ENCODE measurements at regions not wholly inside any gene's neighbourhood (a gene's known extent, or its start where the extent isn't known, plus 50 kb on each side); places are given as distances from the start of the nearest gene placed in this dataset.
A peak's percentile ranks its signal among the peaks of the same experiment; 100 is the strongest.
"Not testable (repeated sequence)": the region's sequence is repeated elsewhere in the genome, so short reads cannot be mapped to it uniquely, and the experiment has no call there.

DNA sequence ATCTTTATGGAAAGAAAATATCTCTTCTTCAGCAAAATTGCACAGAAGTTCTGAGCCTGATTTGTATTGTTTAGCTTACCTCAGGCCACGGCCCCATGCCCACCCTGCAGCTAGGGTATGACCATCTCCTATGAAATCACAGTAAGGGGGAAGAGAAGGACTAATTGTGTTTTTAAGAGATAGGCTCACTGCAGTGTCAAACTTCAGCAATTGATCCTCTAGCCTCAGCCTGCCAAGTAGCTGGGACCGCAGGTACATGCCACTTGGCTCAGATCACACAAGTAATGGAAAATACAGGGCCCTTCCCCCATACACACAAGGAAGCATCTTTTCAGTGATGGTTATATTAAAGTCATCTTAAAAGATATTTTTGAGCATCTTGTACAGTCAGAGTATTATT is 60.0 kb downstream of the DMAC1 start:
- DNase-seq, result no peak

DNA sequence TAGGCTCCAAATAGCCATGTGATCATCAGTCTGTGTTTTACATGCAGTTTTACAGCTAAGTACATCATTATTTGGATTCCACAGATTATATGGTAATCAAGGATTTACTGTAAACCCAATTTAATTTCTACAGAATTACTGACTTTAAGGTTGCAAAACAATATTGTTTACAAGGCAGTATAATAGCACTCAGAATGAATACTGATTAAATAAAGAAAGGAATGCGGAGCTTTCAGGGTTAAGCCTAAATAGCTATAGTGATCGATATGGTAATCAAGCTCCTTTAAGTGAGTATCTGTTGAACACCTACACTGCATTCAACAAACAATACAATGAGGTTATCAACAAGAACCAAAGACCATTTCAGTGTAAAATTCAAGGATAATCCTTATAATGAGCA is 64.3 kb downstream of the DMAC1 start:
- no peak for DNase-seq

DNA sequence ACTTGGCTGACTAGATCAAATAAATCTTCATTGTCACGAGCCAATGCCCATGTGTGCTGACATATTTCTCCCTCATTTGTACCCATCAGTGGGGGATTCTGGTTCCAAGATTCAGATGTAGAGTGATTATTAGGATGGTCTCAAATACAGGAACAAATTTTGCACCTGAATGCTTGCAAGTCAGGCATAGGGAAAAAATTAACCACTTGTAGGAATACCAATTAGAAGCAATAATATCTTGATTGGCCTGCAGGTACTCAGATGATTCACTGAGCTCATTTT is 69.5 kb downstream of the DMAC1 start:
- no peak for DNase-seq

DNA sequence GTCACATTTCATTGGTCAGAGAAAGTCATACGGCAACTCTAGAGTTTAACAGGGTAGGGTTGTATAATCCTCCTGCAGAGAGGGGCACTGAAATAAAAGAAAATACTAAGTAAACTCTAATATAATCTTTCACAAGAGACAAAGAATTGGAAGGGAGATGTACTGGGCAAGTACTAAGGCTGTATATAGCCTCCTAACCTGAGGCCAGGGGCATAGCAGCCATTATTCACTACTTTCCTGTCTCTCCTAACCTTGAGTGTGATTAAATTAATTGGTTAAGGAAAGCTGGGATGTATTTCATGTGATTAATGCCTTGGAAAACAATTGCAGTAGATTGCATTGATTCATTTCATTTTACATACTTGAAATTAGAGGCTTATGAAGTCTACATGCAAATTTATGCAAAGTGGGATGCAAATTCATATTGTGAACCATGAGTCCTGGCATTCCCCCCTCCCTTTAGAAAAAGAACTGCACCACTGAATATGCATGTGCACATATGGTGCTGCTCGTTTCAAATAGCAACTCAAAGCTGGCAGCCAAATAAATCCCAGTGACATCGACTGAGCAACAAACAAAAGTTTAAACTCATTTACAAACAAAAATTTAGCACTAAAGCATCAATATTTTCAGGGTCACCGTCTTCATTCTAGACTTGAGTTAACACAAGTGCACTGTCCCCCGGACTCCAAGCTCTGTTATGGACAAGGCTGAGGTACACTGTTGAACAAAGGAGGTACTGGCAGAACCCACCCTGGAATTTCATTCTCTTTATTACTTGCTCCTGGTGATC is 70.0 kb downstream of the DMAC1 start:
- no peak for DNase-seq

DNA sequence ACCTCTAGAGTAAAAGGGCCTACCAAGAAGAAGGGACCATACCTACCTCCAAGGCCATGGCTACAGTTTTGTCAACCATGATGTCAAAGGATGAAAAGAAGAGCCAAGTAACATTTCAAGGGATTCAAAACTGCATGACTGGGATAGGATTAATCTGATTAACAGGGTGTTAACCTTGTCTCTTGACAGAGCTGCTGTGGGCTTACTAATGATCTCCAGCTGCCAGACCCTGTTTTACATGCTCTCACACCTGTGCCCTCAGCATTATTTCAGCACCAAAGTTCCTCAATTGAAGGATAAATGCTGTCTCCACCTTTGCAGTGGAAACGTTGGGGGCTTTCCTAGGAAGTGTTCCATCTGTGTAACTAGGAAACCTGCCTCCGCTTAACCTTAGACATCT is 78.3 kb downstream of the DMAC1 start:
- DNase-seq, result no peak

DNA sequence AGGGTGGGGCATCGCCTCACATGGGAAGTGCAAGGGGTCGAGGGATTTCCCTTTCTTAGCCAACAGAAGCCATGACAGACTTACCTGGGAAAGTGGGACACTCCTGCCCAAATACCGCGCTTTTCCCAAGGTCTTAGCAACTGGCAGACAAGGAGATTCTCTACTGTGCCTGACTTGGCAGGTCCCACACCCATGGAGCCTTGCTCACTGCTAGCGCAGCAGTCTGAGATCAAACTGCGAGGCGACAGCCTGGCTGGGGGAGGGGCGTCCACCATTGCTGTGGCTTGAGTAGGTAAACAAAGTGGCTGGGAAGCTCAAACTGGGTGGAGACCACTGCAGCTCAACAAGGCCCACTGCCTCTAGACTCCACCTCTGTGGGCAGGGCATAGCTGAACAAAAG is 86.5 kb downstream of the DMAC1 start:
- DNase-seq, result not testable (repeated sequence)

DNA sequence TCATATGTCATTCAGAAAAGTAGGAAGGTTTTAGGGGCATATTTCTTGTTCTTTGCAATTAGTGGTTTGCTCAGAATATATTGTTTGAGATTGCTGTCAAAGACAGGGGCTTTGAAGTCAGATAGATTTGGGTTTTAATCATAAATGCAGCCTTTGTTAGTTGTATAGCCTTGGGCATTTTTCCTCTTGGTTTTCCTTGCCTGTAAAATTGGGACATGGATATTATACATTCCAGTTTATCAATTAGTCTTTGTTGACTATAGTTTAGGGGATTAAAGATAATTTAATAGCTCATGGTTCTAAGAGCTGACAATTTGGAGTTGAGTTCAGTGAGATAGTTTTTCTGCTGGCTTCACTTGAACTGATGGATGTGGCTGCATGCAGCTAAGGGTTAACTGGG is 88.9 kb downstream of the DMAC1 start:
- no peak for DNase-seq

DNA sequence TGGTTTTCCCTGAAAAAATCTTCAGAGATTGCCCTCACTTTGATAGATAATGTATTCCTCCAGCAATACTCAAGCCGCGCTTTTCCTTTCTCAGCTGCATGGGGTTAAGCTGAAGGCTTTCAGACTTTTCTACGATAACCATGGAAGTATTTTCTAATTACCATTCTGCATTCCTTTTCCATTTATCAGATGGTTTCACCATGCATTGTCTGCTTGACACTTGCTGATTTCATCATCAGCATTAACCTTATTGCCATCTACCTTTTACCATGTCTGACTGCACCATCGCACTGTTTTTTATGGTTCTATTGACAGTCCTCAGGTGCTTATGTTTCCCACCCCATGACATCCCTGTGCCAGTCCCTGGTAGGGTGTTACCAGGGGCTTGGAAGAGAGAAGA is 91.6 kb downstream of the DMAC1 start:
- DNase-seq, result no peak

DNA sequence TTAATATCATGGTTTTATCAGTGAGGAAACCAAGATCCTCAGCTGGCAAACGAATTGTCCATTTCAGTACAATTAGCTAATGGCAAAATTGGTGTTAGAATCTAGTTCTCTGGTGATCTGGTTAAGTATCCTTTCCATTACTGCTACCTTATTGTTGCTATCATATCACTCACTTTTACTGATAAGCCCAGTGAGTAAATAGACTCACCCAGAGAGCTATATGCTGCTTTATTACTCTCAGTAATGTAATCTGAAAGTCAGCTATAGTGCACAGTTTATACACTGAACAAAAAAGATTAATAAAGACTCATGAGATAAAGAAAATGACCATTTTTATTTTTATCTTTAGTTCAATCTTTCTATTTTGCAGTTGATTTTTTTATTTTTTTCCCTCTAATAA is 95.0 kb downstream of the DMAC1 start:
- no peak for DNase-seq

DNA sequence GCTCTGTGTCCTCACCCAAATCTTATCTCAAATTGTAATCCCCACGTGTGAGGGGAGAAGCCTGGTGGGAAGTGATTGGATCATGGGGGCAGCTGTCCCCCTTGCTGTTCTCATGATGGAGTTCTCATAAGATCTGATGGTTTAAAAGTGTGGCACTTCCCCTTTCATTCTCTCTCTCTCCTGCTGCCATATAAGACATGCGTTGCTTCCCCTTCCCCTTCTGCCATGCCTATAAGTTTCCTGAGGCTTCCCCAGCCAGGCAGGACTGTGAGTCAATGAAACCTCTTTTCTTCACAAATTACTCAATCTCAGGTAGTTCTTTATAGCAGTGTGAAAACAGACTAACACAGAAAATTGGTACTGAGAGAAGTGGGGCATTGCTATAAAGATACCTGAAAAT is 107.7 kb downstream of the DMAC1 start:
- peak in 3 of 4 experiments; percentile 21 to 38 (median 21) for DNase-seq

DNA sequence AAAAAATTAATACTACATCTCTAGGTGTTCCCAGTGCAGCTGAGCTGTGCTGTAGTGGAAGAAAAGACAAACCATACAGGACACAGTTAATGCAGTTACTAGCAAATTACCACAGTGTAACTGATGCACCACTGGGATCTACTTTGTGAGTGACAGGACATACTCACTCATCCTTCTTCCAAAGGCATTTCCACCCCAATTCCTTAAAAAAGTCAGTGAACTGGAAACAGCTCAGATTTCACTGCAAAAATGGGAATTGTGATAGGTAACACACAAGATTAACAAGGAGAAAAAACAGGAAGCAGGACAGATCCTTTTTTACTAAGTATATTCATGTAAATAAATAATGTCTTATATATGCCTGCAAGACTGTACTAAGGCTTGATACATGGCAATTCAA is 109.6 kb downstream of the DMAC1 start:
- DNase-seq, result no peak

DNA sequence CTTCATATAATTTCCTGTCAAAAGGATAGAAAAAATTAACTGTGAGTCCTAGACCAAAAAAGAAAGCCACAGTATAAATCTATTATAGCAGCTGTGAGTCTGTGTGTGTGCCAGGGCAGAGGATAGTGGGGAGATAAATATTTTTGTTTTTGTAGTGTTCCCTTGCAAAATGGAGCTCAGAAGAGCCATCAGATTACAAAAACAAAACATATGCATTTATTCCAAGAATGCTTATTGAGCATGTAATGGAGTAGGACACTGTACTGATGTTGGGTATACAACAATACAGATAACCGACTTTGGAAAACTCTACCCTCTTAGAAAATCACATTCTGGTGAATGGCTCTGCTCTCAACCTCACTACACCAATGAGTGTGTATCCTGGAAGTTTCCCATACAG is 111.0 kb downstream of the DMAC1 start:
- no peak for DNase-seq

DNA sequence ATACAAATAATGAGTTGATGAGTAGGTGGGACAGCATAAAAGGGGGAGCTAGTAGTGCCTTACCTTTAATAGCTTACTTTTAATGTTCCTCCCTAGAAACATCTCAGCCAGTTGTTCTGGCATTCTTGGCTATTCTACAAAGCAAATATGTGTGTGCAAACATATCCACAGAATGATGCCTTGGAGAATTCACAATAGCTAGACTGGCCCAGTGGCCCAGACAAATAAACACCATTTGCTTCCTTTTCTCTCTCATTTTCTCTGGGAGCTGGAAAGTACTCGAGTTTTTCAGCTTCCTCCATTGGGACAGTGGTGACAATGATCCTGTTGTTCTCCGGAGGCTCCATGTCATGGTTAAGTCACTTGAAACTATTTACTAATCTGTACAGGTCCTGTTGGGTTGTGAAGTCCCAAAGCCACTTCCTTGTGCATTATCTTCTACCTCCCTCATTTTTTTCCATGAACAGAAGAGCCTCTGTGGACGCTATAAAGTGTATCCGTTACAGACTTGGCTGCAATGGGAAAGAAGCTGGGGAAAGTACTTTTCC is 122.9 kb downstream of the DMAC1 start:
- no peak for DNase-seq

DNA sequence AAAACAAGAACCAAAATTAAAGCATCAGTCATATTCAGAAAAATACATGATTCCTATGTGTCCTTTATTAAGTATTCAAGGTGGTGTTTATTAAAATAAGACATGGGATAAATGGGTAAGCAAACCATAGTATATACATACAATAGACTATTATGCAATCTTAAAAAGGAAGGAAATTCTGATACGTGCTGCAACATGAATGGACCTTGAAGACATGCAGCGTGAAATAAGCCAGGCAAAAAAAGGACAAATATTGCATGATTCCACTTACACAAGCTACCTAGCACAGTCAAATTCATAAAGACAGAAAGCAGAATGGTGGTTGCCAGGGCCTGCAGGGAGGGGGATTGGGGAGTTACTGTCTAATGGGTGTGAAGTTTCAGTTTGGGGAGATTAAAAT is 127.7 kb downstream of the DMAC1 start:
- no peak for DNase-seq

DNA sequence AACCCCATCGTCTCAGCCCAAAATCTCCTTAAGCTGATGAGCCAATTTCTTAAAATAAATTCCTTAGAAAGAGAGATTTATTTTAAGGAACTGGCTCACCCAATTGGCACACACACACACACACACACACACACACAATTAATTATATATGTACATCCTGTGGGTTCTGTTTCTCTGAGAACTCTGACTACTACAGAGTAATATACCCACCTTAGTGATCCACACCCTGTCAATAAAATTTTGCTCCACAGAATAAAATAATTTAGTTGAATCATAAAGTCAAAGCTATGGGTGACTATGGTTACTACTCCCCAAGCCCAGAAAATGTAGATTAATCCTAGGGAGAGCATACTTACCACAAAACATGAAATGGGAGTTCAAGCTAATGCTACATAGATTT is 131.0 kb downstream of the DMAC1 start:
- DNase-seq, result no peak

DNA sequence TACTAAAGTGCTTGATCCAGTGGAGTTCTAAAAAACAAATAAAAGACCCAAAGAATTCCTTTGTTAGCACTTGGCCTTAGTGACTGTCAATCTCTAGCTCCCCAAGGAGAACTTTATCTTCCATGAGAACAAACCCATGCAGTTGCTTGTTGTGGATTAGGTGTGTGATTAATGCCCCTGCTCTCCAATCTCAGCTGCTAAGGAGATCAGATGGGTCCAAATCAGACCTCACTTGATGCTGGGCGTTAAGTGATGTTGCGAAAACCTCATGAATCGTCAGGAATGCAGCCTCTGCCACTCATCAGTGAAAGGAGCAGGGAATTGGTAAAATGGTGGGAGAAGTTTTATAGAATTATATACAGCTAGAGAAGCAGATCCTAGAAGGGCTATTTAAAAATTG is 133.7 kb downstream of the DMAC1 start:
- DNase-seq, result no peak

DNA sequence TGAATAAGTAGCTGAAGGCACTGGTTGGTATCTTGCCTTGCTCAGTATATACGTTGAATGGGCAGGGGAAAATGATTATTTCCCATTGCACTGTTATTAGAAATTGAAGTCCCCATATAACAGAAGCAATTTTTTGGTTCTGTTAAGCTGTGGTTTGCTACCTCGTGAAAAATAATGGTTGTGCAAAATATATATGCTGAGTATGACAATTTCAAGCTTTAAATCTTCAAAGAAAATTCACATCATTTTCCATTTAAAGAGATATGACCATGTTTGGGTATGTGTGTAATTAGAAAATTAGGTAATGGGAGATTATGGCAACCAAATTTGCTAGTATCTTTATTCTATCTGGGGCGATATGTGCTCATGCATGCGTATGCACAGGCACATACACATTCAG is 139.8 kb downstream of the DMAC1 start:
- no peak for DNase-seq

DNA sequence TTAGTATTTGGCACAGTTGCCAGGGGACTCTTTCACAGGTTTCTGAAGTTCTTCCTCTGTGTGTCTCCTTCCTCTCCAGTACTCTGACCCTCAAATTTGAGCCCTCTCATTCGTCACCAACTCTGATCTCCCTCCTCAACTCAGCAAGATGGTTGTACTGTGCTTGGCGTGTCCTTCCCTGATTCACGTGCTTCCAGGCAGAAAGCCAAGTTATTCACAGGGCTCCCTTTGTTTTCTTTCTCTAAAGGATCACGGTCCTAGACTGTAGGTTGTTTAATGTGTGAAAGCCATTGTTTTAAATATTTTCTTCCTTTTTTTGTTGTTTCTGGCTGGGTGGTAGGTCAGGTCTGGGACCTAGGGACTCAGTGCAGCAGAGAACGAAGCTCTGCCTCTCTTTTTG is 142.9 kb downstream of the DMAC1 start:
- no peak for DNase-seq

DNA sequence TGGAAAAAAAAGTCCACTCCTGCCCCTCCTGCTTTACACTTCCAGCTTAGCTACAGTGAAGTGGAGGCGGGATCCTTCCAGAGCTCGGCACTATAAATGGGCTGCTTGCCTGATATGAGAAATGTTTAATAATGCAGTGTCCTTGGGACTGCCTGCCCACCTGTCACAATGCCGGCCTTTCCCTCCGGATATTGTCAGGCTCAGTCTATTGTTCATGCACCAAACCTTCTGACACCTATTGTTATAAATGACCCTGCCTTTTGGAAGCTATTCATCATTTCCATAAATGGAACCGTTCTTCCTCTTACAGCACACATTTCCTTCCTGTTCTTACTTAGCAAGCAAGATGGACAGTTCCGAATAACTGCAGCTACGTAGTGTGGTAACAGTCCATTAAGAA is 146.3 kb downstream of the DMAC1 start:
- peak in 1 of 4 experiments; percentile 1 for DNase-seq

DNA sequence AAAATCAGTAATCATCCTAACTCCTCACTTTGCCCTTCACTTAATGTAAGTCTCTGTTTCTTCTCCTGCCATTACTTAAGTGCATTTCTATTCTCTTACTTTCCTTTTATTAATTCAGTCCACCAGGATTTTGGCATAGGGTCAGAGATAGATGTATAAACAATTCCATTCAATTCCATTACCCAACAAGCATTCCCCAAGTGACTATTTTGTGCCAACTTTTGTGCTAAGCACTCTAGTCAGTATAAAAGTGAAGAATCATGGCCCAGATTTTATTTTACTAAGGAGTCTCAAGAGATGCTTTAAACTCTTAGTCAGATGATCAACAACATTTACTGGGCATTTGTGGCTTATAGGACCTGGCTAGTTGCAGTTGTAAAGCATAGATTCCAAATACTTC is 159.3 kb downstream of the DMAC1 start:
- DNase-seq, result no peak

DNA sequence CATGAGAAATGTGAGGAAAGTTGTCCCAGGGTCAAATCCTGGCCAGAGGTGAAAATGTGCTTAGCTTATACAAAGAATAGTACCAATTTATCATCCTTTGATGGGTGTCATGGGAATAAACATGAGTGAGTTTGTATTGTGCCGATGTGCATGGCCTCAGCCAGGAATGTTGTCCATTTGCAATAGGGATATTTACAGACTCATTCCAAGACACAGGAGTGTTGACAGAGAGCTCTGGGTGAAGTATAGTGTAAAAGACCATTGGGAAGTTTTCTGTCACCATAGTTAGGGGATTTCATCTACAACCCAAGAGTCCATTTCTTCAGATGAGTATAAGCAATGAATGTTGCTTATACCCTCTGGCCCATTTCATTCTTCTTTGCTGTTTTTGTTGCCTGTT is 160.1 kb downstream of the DMAC1 start:
- DNase-seq, result no peak

DNA sequence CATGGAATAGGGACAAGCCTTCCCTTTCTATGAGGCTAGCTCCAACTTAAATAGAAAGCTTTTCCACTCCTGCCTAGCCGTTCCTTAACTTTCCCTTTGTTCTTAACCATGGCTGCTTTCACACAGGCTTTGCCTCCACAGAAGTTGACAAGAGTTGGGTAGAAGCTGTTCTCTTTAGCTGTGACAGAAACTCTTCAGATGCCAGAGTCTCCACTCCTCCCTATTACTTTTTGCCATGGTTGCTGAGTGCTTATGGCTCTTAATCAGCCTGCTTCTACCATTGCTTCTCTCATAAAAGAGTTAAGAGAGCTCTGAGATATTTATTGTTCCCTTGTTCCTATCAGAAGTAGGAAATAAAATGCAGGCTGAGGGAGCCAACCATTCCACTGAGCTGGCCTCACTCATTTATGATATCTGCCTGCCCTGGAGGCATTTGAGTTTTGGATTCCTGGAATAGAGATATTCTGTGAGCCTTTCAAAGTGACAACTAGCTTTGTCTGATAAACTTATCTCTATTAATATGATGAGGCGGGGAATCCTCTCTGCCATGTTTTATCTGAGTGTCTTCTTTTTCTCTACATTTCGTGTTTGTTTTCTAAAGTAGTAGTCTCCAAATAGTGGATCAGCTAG is 162.6 kb downstream of the DMAC1 start:
- DNase-seq, result no peak

DNA sequence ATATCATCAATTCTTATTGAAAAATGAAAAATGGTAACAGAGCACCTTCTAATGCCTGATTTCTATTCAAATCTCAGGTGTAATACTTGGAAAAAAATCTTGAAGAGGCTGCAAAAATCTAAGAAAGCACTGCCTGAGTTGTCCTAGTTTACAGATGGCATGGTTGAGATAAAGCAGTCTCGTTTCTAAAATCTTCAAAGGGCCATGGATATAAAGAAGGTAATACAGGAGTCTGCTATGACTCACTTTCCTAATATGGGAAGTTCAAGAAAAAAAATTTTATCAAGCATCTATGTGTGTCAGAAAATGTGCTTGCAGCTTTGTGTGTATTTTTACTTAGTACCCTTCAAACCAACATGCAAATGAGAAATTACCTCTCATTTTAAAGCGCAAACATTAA is 163.3 kb downstream of the DMAC1 start:
- no peak for DNase-seq

DNA sequence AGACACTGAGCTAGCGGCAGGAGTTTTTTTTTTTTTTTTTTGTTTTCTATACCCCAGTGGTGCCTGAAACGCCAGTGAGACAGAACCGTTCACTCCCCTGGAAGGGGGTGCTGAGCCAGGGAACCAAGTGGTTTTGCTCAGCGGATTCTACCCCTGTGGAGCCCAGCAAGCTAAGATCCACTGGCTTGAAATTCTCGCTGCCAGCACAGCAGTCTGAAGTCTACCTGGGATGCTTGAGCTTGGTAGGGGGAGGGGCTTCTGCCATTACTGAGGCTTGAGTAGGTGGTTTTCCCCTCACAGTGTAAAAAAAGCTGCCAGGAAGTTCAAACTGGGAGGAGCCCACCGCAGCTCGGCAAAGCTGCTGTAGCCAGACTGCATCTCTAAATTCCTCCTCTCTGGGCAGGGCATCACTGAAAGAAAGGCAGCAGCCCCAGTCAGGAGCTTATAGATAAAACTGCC is 173.0 kb downstream of the DMAC1 start:
- DNase-seq, result not testable (repeated sequence)

DNA sequence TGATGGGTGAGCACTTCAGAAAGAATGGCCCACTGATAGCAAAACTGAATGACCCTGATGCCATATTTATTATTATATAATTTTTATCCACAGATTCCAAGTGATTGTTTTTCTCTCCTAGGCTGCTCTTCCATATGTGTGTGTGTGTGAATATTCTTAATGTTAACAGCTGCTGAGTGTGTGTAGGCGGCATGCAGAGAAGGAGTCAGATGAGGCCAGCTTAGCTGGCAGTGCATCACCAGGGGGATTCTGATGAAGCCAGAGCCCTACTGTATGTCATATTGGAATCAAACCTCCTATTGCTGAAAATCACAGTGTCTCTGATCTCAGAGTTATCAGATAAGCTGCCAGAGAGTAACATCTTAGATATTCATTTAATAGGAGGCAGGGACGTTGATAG is 177.1 kb downstream of the DMAC1 start:
- no peak for DNase-seq

All from suppressor macrophage (primary cell).